NCI-H1930 (cell line): ENCODE measurements at regions not wholly inside any gene's neighbourhood (a gene's known extent, or its start where the extent isn't known, plus 50 kb on each side); places are given as distances from the start of the nearest gene placed in this dataset.
"Not testable (repeated sequence)": the region's sequence is repeated elsewhere in the genome, so short reads cannot be mapped to it uniquely, and the experiment has no call there.

Experiments used
- DNase-seq, 2 experiments: peaks; one replicate each; lab custom pipeline; 2025; lab: John Stamatoyannopoulos, UW

DNA sequence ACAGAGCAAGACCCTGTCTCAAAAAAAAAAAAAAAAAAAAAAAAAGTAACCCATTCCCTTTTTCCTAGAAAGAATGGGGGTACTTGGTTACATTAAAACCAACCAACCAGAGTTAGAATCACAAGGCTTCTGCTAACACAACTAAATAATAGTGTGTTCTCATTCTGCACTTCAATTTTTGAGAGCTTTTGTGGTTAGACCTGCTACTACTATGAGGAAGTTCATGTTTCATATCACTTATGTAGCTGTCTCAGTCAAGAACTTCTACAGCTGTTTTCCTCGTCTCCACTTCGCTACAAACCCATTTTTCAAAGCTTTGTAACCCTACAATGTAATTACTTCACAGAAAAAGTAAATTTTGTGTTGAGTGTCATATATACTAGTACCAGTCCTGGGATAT, 58.3 kb downstream of the PDHA2 start:
- DNase-seq, result no peak

DNA sequence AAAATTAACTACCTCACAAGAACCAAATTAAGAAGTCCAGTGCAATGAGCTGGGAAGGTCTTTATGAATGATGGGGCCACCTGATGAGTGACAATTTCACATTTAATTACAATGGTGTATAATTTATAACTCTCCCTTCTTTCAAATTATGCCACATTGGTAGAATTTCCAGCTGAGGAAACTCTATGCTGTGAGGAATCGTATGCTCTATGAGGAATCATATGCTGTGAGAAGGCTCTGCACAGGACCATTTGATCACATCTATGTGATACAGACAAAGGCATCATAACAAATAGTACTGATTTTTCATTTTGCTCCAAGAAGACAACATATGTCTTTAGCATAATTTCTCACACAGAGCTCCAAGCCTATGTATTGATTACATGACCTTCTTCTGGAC, 69.3 kb downstream of the PDHA2 start:
- no peak for DNase-seq

DNA sequence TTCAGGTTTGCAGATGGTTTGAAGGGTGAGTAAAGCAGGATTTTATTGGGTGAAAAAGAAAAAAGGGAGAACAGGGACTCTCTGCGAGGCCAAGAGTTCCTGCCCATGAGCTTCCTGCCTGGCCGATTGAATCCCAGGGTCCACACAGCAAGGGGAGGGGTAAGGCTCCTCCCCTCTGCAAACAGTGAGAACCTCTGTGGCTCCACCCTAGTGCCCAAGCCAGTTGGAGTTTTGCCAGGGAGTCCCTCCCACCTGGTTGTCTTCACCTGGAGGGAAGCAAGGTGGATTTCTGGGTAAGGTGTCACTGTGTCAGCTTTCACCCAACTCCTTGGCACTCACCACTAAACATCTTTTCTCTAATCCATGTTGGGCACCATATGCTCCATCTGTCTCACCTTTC, 70.9 kb downstream of the PDHA2 start:
- no peak for DNase-seq

DNA sequence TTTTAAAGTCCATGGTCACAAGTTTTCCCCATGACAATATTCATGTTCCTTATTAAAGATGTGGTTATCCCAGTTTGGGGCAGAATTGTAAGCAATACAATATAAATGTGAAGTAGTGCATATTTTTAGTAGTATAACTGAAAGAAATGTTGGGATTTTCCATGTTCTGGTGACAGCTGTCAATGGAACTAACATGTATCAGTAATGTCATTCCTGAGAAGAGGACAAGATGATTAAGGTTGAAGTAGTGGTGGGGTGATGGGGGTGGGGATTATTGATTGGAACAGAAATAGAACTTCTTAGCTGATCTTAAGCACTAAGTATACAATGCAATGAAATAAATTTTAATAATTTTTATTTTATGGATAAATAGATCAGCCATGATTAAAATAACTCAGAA, 81.6 kb downstream of the PDHA2 start:
- no peak for DNase-seq

DNA sequence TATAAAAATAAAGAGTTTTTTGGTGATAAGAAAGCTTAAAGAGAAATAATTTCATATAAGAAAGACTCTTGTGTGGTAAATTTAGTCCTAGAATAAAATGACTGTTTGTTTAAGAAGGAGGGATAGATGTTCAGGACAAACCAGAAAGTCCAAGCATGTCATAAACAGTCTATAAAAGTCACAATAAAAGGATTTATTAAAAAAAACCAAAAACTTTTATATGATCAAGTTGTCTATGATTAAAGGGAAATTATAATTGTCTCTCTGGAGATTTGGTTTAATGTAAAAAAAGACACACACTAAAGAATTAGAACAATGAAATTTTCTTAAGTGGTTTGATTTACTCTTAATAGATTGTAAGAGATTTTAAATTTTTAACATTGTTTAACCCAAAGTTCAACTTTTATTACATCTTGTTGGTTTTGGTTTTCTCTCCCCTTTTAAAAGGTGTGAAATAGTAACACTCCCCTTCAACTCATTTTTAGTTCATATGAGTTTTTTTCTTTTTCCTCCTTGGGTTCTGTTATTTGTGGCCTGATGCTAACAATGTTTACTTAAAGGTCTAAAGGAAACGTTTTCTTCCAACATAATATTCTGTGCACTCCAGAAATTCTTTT, 89.7 kb downstream of the PDHA2 start:
- DNase-seq, result no peak

DNA sequence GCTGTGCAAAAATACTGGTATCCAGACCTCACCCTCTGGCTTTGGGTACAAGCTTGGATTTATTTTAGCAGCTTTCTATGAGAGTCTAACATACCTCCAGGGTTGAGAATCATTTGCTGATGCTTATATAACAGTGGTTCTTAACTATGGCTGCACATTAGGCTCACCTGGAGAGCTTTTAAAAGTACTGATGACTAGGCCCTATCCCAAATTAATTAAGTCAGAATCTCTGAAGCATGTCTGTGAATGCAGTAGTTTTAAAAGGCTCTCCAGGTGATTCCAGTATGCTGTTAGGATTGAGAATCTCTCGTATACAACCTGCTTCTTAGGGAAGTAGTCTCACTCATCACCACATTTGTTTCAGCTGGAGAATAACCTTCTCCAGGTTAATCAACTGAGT, 99.2 kb downstream of the PDHA2 start:
- no peak for DNase-seq

DNA sequence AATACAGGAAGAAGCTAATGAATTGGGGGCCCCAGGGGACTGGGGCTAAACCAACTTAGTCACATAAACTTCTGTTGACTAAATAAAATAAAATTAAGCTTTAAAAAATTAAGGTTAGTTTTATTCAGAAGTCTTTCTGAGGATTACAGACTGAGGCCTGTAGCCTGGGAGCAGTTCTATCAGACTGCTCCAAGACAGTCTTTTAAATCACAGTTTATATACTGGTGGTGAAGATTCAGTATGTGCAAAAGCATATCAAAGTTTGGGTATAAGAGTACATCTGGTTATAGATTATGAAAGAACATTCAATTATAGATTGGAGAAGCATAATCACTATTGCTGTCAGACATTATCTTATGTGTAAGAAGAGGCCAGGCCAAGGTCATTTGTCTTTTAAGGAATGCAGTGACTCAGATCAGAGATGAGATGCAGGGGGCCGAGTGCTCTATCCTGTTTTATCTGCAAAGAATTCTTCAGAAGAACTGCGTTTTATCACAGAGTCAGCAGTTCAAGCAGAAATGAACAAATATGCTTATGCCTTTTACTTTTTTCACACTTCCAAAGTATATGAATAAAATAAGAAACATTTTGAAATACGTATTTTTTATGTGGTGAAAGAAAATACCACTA, 109.4 kb downstream of the PDHA2 start:
- DNase-seq, result no peak

DNA sequence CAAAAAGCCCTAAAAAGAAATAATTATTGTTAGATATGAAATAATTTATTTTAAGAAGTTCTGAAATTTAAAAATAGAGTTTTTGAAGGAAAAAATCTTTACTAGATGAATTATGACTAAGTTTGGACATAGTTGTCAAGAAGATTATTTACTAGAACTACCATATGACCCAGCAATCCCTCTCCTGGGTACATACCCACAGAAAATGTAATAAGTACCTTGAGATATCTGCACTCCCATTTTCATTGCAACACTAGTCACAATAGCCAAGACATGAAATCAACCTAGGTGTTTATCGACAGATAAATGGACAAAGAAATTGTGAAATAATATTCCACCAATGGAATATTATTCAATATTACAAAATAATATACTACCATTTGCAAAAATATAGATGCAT, 109.9 kb downstream of the PDHA2 start:
- no peak for DNase-seq

DNA sequence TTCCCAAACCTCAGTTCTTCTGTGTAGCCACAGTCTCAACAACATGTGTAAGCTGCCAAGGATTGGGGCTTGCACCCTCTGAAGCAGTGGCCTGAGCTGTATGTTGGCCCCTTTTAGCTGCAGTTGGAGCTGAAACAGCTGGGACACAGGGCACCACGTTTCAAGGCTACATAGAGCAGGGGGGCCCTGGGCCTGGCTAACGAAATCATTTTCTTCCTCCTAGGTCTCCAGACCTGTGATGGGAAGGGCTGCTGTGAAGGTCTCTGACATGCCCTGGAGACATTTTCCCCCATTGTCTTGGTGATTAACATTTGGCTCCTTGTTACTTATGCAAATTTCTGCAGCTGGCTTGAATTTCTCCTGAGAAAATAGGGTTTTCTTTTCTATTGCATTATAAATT, 112.6 kb downstream of the PDHA2 start:
- DNase-seq, result not testable (repeated sequence)

DNA sequence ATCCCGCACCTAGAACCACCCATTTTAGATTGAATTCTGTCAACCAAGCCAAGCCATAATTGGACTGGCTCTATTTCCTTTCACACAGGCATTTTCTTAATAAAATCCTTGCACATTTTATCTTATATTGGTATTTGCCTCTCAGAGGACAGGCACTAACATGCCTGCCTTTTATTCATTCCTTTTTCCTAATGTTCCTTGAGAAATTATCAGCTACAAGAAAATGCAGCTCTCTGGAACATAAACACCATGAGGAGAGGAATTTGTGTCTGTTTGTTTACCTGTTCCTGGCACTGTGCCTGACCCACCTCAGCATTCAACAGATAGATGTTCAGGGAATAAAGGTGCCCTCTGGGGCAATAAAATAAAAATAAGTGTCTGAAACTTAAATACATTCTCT, 116.2 kb downstream of the PDHA2 start:
- no peak for DNase-seq

DNA sequence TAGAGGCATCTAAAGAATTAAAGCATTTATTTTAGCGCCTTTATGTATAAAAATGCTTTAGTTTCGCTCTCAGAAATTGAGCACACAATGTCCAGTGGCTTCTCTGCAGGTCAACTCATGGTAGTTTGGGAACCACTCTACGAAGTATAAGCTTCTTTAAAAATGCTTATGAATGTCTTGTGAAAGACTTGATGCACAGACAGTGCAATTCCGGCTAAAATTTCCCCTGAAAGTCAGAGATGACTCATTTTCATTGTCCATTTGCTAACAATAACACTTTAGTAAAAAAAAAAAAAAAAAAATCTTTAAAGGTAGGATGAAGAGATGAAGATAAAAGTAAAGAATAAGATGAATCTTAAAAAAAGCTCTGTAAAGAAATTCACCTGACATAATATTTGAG, 117.2 kb downstream of the PDHA2 start:
- no peak for DNase-seq

DNA sequence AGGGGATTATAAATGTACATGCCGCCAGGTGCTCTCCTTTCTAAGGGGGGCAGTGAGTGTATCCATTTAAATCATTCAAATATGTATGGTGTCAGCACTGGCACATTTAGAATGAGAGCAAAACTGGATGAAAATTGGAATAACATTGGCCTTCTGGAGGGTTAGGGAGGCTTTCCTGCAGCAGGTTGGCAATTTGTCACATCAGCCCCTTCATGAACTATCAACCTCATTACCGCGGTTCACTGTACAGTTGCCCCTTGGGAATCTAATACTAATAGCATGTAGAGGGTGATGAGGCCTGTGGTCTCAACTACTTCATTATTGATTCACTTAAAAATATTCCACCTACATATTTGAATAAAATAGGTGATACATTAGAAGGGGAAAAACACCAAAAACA, 117.9 kb downstream of the PDHA2 start:
- DNase-seq, result no peak

DNA sequence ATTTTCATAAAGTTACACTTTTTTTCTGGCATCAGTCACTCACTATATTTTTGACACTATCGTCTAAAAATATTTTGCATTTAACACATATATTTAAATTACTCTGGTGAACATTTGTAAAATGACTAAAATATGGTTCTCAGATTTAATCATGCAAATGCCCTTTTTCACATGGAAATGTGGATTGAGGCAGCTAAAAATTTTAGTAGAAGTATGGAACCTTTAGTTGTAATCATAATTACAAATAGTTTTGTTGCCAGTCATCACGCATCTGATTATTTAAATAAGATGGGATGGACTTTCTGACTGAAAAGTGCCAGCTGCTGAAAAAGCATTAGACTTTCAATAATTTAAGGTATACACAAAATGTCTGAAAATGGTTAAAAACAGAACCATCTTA, 119.3 kb downstream of the PDHA2 start:
- no peak for DNase-seq

DNA sequence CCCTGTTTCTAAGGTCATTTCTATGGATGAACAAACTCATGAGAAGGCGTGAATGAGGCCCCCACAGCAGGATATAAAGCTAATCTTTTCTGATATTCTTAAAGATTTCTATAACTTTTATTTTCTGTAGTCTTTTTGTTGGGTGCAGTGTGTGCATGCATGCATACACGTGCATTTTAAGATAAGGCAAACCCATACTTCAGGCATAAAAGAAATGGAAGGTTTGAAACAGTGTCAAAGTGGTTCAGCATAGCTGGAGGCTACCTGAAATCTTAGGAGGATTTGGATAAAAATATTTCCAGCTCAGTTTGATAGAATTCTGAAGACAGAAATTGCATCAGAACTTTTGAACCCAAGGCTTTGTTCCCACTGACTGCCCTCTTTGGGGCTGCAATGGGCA, 119.7 kb downstream of the PDHA2 start:
- no peak for DNase-seq

DNA sequence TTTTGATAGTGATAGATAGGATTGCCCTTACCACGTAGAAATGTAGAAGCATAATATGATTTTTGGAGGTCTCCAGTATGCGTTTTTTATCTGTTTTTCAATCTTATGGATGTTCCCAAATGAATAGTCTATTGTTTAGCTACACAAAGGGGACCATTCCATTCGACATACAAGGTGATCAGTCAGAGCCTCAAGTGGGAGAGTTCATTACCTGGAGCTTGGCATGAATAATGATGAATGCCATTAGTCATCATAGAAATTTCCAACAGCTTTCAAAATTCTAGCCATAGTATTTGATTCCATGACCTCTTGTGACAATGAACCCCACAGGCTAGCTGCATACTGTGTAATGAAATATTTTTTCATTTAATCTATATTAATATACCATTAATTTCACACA, 123.6 kb downstream of the PDHA2 start:
- no peak for DNase-seq

DNA sequence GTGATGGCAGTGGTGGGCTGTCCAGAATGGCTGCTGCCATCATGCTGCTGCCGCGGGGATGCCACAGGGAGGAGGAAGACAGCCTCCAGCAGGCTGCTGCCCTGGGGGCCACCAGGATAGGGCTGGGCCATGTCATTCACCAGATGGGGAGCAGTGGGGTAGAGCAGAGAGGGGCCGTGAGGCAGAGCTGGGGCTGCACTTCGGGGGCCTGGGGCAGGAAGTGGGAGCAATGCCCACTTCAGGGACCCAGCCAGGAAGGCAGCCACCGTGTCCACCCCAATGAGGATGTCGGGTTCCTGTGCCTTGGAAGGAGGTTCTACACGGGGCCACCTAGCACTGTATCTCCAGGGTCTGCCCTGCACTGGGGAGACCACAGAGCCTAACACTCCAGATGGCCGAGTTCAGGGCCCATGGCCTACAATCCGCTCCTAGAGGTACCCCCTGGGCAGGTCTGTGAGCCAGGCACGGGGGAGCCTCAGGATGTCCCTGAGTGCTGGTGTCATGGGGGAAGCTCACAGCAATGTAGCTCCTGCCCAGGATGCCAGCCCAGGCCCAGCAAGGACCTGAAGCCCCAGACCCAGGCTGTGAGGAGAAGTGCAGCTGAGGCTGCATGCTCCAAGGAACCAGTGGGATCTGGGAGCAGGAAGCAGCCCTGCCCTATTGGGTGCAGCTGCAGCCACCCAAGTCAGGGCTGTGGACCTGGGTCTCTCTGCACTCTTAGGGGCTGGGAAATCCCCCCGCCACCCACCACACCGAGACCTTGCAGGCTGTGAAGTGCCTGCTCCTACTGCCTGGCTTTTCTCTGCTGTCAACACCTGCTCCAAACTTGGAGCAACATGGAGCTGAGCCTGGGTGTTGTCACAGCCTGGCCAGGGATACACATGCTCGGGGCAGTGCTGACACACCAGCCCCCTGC, 140.3 kb downstream of the PDHA2 start:
- no peak for DNase-seq

DNA sequence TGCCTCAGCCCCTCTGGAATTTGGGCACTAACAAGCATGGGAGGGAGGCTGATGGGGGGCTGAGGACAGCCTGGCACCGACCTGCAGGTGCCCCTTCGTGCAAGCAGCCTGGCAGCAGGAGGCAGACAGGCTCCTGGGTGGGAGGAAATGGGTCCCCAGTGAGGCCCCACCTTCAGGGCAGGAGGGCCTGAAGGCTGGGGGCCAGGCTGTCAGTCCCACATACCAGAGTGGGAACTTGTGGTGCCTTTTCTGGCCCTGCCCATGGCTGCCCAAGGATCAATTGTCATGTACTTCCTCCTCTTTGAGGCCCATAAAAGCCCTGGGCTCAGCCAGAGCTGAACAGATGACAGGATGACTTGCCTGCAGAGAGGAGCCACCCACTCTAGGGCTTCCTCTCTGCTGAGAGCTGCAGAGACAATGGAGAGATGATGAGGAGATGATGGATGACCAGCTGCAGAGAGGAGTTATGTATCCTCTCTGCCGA, 141.0 kb downstream of the PDHA2 start:
- DNase-seq, result no peak

DNA sequence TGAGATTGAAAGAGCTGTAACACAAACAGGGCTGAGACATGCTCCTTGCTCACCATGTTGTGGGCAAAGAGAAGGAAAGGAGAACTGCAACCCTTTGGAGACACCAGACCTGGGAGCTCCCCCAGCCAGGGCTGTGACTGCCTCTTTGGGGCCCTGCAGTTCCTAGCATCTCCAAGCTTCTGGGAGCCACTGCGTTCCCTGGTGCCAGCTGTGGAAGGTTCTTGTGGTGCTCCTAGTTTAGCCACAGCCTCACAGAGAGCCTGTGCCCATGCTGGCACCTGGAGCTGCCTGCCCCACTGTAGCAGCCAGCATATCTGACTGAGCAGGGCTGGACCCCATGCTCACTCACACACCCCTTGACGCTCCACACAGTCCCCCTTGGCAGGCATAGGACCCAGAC, 141.7 kb downstream of the PDHA2 start:
- DNase-seq, result no peak

DNA sequence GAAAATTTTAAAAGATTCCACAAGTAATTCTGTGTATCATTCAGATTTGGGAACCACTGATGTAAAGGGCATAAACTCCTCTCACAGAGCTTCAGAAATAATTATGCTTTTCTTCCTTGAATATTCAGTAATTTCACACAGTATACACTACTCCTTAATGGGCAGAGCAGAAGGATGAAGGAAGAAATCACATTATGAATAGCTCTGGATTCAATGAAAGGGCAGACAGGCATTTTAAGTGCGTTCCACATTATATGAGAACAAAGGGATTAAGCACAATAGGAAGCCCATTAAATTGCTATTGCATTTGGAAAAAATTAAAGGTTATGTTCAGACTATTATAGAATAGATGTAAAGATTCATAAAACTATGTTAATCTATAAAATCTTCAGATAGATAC, 142.6 kb downstream of the PDHA2 start:
- no peak for DNase-seq

DNA sequence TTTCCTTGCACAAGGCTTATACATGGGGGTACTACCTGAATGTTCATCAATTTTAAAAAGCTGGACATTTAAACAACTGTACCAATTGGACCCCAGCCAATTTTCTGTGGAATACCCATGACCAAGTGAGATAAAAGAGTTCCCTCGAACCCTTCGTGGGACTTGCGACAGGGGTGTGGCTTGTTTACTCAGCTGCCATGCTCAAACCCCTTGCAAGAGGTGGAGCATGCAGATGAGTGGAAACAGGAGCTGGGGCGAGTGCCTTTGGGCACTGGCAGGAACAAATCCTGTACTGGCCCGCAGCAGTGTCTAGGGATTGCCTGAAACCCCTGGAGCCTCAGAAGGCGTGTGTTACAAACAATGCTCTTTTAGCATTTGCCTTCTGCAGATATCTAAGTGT, 144.2 kb downstream of the PDHA2 start:
- DNase-seq, result no peak

DNA sequence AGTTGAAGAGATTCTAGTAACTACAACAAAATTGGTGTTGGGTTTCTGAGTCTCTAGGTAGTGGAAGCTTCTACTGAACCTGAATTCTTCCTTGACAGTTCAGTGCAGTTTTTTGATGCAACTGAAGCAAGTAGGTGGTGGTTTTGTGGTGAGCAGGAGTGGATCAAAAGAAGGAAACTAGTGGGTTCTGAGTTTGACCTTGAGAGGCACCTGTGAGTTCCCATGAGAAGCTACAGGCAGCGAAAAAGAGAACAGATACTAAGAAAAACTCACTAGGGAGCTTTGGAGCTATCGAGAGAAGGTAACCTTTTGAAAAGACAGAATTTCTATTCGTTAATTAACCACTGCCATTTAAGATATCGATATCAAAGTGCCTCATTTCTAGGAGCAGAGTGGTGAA, 145.2 kb downstream of the PDHA2 start:
- no peak for DNase-seq

DNA sequence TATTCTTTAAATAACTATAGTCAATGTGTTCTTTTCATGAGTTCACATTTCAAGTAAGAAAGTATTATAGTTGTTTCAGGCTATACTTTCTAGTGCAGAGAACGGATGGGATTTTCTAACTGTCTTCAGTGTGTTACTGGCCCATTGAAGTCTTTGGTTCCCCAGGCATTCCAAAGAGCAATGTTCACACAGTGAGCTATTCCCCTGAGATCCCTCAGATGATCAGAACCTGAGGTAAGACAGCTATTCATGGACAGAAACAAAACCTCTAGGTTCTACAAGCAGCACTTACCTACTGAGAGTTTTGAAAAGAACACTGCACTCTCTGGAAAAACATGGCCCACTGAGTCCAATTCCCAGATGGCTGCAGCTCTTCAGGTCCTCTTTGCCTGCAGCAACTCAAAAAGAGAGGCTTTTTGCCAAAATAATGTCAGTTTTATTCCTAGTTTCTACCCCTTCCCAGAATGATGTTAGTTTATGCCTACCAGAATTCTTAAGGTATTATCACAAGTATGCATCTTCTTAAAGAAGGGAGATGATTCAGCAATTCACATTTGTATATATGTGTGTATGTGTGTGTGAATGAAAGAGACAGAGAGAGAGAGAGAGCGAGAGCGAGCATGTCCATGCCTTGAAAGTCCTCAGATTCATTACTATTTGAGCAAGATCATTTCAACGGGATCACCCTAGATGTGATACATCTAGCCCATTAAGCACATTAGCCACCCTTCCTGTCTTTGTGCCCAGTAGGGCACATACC, 146.1 kb downstream of the PDHA2 start:
- no peak for DNase-seq
